ENCODE measurements at regions not wholly inside any gene's neighbourhood (a gene's known extent, or its start where the extent isn't known, plus 50 kb on each side); places are given as distances from the start of the nearest gene placed in this dataset.

DNA sequence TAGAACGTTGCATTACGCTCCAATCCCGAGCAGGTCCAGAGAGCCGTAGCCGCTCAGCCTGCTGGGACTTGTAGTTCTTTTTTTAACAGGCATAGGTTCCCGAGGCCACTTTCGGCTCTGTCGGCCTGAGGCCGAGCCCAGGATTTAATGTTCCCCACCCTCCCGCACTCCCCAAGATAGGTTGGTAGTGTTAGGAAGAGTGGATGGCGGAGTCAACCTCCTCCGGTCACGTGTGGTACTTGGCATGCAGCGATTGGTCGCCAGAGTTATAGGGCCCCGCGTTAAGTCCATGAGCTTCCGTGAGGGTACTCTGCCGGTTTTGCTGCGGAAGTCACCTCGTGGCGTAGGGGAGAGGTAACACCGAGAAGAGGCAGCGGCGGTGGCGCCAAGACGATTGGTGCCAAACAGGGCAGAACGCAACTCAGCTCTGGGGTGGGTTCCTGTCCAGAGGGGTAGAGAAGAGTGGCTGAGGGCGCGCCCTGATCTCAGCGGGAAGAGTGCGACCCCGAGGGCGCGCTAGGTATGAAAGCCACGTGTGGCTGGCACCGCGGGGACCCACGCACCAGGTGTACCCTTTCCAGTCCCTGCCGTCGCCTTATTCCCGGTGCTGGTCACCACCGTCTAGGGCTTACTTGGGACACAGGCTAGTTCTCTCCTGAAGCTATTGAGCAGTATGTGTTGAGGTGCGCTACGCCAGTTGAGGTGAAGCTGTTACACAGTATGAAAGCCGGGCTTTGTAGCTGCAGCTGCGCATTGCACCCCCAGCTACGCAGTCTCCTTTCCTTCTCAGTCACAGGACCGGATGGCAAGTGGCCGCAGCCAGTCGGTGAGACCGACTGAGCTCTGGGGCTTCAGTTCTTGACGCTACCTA is 177.2 kb downstream of the KDM5D start:
- TF ChIP-seq YY1 (IDR thresholded peaks at IDR 0.05; ENCODE audit: insufficient read depth, insufficient read length) (no peak), ZNF274 (IDR thresholded peaks at IDR 0.05; ENCODE audit: low read depth, low read length) (no peak)
